ENCODE measurements at regions not wholly inside any gene's neighbourhood (a gene's known extent, or its start where the extent isn't known, plus 50 kb on each side); places are given as distances from the start of the nearest gene placed in this dataset.

GRCh38 chr6:14673201-14673600 lies 555.6 kb downstream of the CD83 start:
- no peak for TF ChIP-seq CTCF (IDR thresholded peaks at IDR 0.05; ENCODE audit: low read depth, low read length, poor library complexity, severe bottlenecking)
- no peak for TF ChIP-seq EZH2phosphoT487 (IDR thresholded peaks at IDR 0.05; ENCODE audit: borderline replicate concordance, low read length)
